HG03432 (cell line): ENCODE measurements at regions not wholly inside any gene's neighbourhood (a gene's known extent, or its start where the extent isn't known, plus 50 kb on each side); places are given as distances from the start of the nearest gene placed in this dataset.

Experiments
- ATAC-seq: cut with Tn5 transposase; IDR thresholded peaks from one replicate; pipeline ENCODE4 v1.9.1; 2021; ENCODE audit warnings: mild to moderate bottlenecking, moderate library complexity; ENCODE audit not compliant: unreplicated experiment

DNA sequence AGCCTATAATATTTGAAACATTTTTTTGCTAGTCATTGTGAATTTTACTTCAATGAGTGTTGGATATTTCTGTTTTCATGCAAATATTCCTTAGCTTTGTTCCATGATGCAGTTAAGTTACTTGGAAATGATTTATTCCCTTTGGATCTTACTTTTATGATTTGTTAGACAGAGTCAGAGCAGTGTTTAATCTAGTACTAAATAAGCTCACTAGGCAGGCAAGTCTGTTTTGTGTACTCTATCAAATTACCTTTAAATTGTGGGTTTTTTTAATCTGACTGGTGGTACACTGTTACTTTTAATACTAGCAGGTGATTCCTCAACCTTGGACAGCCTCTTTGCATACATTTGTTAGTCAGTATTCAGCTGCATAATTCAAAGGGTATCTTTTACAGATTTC lies 173.3 kb upstream of the MBNL1 start:
- no peak for ATAC-seq

DNA sequence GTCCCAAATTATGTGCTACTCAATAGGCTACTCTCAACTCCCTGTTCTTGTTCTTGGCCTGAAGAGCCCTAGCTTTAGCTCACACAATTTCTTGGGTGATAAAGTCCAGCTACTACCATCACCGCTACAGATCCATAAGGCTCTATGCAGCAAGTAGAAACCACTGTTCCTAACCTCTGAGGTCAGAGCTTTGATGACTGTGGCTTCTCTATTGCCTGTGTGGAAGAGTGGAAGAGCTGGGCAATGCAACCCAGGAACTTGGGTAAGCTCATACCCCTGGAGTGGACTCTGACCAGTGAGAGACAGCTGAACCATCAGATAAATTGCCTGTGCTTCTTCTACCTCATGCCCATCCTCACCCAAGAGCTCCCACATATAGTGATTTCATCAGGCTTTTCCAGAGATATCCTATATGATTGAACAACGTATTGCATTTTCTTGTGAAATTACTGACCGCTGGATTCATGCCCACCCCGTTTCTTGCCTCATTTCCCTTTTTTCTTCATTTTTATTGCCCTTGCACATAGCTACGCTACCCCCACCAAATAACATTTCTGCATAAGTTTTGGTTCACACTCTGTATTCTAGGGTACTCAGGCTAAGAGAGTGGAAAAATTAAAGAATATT lies 172.3 kb upstream of the MBNL1 start:
- no peak for ATAC-seq

DNA sequence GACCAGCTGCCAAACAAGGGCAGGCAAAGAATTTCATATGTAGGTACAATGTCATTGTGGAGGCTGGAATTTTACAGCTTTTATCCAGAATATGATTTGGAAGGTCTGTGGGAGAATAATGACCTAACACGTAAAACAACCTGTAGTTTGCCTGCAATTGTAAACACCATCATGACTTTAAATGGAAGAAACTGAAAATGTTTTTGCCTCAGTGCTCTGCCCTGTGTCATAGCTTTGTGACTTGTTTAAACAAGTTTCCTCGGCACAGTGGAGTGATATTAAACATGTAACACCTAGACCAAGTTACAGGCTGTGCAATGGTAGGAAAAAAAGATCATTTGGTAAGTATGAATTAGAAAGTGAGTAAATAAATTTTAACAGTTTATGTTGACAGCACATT lies 171.6 kb upstream of the MBNL1 start:
- no peak for ATAC-seq

DNA sequence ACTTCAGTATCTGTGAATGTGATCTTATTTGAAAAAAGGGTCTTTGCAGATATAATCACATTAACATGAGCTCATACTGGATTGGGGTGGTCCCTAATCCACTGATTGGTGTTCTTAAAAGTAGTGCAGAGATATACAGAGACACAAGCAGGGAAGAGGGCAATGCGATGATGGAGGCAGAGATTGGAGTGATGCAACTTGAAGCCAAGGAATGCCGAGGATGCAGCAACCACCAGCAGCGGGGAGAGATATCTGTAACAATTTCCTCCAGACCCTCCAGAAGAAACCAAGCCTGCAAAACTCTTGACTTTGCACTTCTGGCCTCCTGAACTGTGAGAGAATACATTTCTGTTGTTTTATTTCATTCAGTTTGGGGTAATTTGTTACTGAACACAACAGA lies 171.0 kb upstream of the MBNL1 start:
- ATAC-seq, result no peak

DNA sequence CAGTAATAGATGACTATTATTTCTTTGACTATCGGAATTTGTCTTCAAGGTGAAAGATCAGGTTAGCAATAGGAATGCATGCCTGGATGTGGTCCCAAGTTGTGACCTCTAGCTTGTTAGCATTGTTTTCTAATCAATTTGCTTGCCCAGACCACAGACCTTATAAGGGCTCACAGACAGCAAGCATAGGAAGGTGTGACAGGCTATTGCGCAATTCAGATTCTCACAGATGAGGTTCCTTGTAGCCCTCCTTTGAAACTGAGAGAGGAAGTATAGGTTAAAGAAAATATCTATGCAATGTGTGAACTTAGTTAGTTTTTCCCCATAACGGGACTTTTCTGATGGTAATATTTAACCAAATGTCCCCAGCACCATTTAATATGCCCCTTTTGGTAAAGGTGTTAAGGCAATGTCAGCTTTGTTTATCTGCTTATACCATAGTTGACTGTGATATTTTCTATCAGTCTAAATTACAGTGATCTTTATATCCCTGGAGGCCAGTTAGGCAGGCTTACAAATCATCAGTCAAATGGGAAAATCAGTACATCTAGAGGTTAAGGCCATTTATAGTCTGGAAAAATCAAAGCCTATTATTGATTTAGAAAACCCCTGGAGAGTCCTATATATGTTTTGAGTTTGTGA lies 168.1 kb upstream of the MBNL1 start:
- ATAC-seq, result peak; percentile 99

DNA sequence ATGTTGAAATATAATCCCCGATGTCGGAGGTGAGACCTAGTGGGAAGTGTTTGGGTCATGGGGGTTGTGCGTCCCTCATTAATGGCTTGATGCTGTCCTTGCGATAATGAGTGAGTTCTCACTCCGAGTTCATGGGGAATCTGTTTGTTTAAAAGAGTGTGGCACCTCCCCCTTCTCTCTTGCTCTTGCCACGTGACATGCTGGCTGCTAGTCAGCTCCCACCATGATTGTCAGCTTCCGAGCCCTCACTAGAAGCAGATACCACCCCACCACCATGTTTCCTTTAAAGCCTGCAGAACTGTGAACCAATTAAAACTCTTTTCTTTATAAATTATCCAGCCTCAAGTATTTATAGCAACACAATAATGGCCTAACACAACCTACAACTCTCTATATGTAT lies 166.3 kb upstream of the MBNL1 start:
- no peak for ATAC-seq

DNA sequence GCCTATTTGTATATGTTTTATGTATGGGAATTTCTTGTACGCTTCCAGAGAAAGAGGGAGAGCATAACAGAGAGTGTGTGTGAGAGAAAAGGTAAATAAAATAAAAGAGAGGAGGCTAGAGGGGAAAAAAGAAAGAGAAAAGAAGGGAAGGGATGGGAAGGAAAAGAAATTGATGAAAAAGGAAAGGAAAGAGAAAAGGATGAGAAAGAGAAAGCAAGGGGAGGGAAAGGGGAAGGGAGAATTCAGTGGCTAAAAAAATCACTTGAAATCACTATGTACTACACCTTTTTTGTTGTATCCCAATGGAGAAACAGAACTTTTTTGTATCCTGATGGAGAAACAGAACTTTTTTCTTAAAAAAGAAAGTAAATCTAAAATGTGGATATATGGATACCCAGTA lies 165.5 kb upstream of the MBNL1 start:
- no peak for ATAC-seq

DNA sequence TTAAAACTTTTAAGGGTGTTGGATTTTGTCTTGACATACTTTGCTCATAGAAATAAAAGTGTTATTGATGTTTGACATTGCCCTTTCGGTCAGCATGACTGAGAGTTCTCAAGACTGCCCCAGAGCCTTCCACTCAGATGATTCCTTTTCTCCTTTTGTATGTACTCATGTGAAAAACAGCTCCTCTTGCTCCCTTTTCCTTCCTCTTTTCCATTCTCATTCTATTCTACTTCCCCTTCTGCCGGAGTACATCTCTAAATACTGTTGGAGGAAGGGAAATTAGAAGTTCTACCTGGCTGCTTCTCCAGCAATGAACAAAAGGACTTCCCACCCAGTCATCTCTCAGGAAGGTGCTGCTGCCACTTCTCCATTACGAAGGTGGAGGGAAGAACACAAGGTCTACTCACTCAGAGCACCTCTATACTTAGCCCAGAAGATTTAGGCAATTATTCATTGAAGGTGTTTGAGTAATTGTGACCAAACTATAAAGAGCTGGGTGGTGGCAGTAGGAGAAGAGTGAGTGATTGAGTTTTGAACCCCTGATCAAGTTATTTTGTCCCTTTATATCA lies 163.8 kb upstream of the MBNL1 start:
- ATAC-seq, result no peak

DNA sequence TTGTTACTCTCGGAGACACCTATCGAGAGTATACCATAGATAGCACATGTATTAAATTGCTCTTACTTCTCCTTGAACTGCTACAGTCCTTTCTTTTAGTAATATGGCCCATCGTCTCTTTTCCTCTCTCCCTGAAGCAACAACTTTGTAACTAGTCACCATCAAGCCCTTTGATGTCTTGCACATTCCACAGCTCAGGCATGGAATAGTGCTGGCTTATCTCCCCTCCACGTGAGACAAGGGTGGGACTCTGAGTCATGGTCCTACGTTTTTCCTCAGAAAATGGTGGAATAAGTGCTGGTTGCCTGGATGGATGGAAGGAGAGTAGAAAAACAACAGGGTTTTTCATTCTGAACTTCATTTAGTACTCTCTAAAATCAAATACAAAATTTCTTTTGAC lies 163.3 kb upstream of the MBNL1 start:
- ATAC-seq, result no peak

DNA sequence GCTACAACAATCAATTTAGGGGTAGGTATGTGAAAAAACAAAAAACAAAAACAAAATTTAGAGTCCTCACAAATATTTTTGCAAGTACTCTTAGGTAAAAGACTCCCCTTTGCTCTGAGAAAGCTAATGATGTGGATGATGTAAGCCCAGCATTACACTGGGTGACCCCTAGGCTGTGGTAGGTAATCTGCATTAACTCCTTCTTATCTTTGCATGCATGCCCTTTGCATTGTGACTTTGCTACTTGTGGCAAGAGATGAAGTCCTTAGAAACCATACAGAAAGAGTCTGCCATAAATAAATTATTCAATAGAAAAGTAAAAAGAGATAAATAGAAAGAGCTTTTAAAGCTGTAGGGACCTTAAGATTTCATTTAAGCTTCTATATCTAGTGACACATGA lies 159.7 kb upstream of the MBNL1 start:
- no peak for ATAC-seq

DNA sequence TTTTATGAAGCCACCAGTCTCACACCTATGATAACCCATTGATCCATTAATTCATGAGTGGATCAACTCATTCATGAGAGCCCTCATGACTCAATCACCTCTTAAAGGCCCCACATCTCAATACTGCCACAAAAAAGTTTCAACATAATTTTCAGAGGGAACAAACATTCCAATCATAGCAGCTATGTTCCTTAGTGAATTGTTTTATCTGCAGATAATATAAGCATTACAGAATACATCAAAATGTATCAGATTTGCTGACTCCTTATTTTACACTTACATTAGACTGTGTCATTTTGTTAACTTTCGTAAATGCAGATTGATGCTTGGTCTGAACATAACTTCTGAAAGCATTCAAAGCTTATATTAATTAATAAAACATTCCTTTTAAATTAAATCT lies 155.3 kb upstream of the MBNL1 start:
- ATAC-seq, result no peak

DNA sequence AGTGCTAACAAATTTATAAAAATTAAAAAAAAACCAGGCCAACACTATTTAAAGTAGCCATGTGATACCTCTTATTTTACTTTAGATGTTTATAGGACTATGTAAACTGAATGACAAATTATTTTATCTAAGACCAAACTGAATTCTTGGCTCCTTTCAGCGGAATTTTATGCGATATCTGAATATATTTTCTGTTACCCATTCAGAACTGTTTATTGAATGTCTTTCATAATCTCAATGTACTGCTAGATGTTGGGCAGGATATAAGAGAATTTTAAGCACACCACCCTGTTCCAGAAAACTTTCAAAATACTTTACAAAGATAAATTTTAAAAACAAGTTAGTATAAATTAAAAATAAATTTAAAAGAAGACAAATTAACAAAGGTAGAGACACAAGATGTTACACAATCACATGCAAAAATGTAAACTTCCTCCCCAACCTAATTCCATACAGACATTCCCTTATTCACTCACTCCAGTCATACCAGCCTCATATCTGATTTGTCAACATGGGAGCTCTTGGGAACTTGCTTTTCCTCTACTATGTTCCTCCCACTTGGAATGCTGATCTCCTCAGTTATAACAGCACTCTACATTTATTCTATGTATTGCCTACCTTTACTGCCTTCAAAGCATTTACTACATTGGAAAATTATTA lies 154.6 kb upstream of the MBNL1 start:
- no peak for ATAC-seq

DNA sequence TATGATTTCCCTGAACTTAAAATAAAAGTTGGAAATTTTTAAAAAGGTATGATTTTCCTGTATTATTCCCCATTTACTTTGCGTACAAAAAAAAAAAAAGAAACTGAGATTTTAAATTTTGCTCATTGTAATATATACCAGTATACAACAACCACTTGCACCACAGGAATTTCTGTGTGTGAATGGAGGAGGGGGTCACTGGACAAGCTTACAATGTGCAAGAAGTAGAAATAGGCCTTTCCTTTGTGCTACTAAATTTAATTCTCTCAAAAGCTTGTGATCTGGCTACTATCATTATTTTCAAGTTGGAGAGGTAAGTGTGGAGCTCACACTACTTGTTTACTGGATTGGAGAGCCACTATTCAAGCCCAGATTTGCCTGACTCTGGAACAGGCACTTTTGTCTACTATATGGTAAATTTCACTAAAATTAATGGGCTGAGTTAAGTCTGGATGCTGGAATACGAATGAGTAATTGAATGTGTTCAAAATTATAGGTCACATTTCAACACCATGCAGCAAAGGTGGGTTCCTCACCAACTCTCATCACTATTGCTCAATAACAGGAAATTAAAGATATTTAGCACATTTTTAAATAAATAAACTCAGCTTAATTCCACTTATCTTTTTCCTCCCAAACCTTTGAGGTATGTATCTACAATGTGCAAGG lies 148.0 kb upstream of the MBNL1 start:
- ATAC-seq, result no peak

DNA sequence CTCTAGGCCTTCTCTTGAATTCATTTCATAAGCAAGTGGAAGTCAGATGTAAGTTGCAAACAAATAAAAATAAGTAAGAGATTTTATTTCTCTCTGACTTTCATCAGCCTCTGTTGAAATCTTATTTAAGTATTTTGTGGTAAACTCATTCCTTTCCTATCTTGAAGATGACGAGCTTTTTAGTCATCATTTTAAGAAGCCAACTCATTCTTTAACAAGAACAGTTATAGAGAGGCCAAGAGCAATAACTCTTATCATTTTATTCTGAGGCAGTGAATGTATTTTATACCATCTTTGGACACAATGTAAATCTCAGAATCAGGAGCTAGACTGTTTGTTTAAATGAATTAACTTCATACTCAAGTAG lies 147.5 kb upstream of the MBNL1 start:
- ATAC-seq, result no peak

DNA sequence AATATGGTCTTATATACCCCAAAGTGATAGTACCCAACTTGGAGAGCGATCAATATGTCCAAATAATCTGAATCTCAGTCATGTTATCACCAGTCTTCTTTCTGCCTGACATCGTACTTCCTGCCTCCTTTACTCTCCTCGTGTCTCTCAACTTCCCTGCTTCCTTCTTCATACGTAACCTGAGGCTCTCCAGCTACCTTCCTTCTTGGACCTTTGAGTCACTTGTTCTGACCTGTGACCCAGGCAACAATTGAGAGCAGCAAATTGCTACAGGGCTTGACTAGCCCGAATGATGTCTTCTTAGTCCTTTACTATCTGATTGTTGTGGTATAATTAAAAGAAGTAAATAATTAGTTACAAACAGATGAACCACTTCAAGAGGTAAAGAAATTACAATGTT lies 145.9 kb upstream of the MBNL1 start:
- ATAC-seq, result no peak

DNA sequence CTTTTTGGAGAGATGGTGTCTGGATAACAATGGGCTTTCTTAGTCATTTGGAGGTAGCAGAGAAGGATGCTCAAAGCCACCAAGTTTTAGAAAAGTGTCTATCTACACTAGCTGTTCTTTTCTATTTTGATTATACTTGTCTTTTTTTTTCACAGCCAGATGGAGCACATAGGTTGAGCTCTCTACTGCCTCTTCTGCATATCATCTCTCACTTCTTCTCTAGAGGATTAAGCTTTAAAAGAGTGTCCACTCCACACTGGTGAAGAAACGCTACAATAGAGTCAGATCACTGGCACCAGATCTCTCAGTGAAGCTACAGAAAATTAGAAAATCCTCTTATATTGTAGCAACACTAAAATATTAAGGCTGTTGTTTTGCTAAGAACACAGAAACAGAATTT lies 145.3 kb upstream of the MBNL1 start:
- no peak for ATAC-seq

DNA sequence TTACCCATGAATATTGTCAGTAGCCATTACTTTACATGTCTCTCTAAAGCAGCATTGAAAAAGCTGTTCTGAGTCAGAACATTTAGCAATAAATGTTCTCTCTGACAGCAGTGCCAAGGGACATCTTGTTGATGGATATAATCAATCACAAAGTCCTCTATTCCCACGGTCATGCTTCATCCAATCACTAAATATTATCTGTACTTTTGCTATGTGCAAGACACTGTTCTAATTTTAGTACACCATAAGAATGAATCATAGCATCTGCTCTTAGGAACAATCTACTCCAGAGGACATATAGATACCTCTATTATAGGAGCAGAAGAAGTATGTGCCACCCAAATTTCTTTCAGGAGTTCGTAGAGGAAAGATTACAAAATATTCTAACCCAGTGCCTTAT lies 142.5 kb upstream of the MBNL1 start:
- ATAC-seq, result no peak

DNA sequence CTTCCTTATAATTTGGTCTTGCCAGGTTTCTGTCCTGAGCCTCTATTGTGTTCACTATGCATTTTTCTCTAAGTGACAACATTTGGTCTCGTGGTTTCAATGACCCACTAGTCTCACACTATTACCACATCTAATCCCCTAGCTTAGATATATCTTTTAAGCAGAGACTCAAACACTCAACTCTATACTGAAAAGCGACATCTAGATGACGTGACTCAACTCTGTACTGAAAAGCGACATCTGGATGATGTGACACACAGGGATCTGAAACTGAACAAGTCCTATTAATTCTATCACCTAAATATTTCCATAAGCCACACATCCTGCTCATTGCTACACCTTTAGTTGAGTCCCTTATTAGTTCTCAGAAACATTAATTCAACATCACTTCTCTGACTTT lies 141.7 kb upstream of the MBNL1 start:
- peak; percentile 99 for ATAC-seq

DNA sequence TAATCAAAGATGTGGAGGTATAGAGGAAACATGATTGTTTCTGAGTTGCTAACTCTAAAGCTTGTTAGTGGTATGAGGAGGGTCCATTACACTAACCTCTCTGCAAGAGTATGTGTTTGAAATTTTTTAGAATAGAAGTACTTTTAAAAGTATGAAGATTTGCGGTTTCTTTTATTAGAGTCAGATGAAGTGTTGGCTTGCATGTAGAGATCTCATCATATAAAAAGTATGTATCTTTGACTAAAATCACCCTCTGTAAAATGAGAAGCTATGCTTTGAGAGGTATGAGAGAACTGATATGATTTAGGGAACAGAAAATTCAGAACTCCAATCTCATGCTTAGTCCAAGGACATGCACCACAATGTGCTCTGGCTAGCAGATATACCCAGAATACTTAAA lies 140.4 kb upstream of the MBNL1 start:
- ATAC-seq, result no peak

DNA sequence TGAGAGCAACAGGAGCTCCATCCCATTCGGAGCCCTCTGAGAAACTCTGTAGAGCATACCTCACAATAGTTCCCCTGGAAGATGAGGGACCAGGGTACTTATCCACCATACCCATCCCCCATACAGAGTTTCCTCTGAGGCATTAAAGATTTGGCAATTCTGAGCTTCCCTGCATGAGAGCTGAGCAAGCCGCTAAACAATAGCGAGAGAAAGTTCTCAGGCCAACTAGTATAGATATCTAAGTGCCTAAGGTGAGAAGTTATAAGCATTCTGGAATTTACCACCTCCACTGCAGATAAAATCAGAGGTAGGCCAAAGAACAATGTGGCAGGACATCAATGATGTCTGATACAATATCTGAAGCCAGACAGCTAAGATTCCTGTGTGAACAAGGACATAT lies 129.1 kb upstream of the MBNL1 start:
- ATAC-seq, result no peak

DNA sequence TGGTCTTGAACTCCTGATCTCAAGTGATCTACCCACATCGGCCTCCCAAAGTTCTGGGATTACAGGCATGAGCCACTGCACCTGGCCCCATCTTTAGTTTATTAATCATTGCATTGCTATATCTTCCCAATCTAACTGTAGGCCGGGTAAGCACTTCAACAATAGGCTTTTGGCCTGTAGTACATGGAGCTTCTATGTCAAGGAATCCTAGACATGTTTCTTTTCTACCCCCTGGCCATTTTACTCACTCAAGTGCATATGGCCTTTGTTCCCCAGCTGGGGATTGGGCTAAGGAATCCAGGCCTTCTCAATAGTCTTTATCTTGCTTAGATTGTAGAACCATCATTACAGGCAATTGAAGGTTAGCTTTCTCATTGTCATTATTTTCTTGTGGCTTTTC lies 122.3 kb upstream of the MBNL1 start:
- ATAC-seq, result no peak

DNA sequence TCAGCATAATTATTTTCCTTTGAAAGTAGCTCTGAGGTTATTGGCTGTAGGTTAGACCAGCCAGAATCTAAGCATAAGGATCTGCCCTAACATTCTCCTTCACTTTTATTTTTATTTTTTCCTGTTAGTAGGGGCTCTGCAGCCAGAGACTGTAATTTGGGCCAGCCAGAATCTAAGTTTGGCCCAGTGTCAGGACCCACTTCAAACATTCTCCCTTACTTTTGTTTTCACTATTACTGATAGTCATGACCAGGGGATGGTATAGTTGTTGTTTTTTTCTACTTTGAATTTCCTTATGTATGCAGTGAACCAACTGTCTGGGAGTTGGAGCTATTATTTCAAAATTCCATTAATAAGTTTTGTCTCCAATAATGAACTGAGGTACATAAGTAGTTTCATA lies 121.0 kb upstream of the MBNL1 start:
- ATAC-seq, result no peak
